Right lobe of liver (tissue), 4 donors: ENCODE measurements at regions not wholly inside any gene's neighbourhood (a gene's known extent, or its start where the extent isn't known, plus 50 kb on each side); places are given as distances from the start of the nearest gene placed in this dataset.

Source experiments
- POLR2A ChIP-seq: fragments of 450-650 bp; IDR thresholded peaks from one replicate; pipeline ENCODE4 v1.6.1; 2017; ENCODE audit warnings: antibody characterized with exemption, mild to moderate bottlenecking
- TF ChIP-seq, protein P1 (sequence below), 4 donors: fragments of 200-600 bp in 3 of 4; fragments of 450-650 bp in 1 of 4; IDR thresholded peaks; one replicate each; pipeline versions ENCODE4 v1.5.1 to v1.8.0; 2016 to 2022; ENCODE audit warnings: antibody characterized with exemption in 4 of 4, mild to moderate bottlenecking in 2 of 4
- donor health status: DM: no; HTN: no; CAD: no.
- donor health status: DM: no; HTN: no; CAD: no.
- donor health status: DM: no; HTN: yes; CAD: no.

DNA sequence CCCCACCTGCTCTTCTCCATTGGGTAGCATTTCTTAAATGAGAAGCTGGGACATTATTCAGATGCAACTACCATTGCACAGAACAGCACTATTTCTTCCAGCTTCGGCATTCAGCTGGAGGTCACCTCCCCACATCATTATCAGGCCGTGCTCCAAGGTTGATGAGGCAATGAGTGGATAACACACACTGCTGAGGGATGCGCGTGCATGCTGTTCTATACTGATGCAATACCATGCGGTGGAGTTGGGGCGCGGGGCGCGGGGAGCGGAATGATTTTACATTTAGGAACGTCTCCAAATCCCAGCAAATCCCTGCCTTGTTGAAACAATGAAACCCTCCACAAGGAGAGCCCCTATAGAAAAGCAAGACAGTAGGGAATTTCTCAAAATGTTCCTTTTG, 283.4 kb downstream of the GRIN2B start:
- TF ChIP-seq, protein P1, sequence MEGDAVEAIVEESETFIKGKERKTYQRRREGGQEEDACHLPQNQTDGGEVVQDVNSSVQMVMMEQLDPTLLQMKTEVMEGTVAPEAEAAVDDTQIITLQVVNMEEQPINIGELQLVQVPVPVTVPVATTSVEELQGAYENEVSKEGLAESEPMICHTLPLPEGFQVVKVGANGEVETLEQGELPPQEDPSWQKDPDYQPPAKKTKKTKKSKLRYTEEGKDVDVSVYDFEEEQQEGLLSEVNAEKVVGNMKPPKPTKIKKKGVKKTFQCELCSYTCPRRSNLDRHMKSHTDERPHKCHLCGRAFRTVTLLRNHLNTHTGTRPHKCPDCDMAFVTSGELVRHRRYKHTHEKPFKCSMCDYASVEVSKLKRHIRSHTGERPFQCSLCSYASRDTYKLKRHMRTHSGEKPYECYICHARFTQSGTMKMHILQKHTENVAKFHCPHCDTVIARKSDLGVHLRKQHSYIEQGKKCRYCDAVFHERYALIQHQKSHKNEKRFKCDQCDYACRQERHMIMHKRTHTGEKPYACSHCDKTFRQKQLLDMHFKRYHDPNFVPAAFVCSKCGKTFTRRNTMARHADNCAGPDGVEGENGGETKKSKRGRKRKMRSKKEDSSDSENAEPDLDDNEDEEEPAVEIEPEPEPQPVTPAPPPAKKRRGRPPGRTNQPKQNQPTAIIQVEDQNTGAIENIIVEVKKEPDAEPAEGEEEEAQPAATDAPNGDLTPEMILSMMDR (IDR thresholded peaks at IDR 0.05): no peak
- no peak for TF ChIP-seq POLR2A
